ENCODE measurements at regions not wholly inside any gene's neighbourhood (a gene's known extent, or its start where the extent isn't known, plus 50 kb on each side); places are given as distances from the start of the nearest gene placed in this dataset.

GRCh38 chr1:14292520-14292919 is 306.0 kb upstream of the KAZN start:
- Histone ChIP-seq H3K9me3 (no peaks in the 10 kb centered on the region), H3K4me3 (no peak overlapping the region), H3K36me3 (ENCODE audit: low read depth) (no peaks in the 10 kb centered on the region), H3K4me1 (ENCODE audit: low read depth) (no peaks in the 10 kb centered on the region)
- DNase-seq (no peak), ATAC-seq (no peak)
- intact Hi-C loops (cut with DNase I, micrococcal nuclease), result no loop called here
- TF ChIP-seq CTCF (IDR thresholded peaks at IDR 0.05), result no peak

GRCh38 chr1:14294006-14294405 is 304.5 kb upstream of the KAZN start:
- no peak for TF ChIP-seq CTCF (IDR thresholded peaks at IDR 0.05)
- DNase-seq, result no peak
- ATAC-seq, result no peak
- H3K9me3 ChIP-seq, result no peaks in the 10 kb centered on the region
- no peaks in the 10 kb centered on the region for H3K4me1 ChIP-seq (ENCODE audit: low read depth)
- H3K4me3 ChIP-seq, result no peak overlapping the region
- intact Hi-C loops (cut with DNase I, micrococcal nuclease), result no loop called here
- H3K36me3 ChIP-seq (ENCODE audit: low read depth), result no peaks in the 10 kb centered on the region

- H3K36me3 ChIP-seq (ENCODE audit: low read depth), result no peaks in the 10 kb centered on the region
- no peak for ATAC-seq
- no peak for DNase-seq
- no peaks in the 10 kb centered on the region for H3K9me3 ChIP-seq
- no peak for TF ChIP-seq CTCF (IDR thresholded peaks at IDR 0.05)
- no peaks in the 10 kb centered on the region for H3K4me1 ChIP-seq (ENCODE audit: low read depth)
- intact Hi-C loops (cut with DNase I, micrococcal nuclease), result no loop called here
- no peak overlapping the region for H3K4me3 ChIP-seq
Measured at GRCh38 chr1:14294860-14295536, 303.5 kb upstream of the KAZN start.

- intact Hi-C loops (cut with DNase I, micrococcal nuclease), result no loop called here
- no peak overlapping the region for H3K4me3 ChIP-seq
- ATAC-seq, result no peak
- no peaks in the 10 kb centered on the region for H3K9me3 ChIP-seq
- H3K36me3 ChIP-seq (ENCODE audit: low read depth), result no peaks in the 10 kb centered on the region
- DNase-seq, result no peak
- TF ChIP-seq CTCF (IDR thresholded peaks at IDR 0.05), result no peak
- H3K4me1 ChIP-seq (ENCODE audit: low read depth), result no peaks in the 10 kb centered on the region
Measured at GRCh38 chr1:14296795-14297194, 301.7 kb upstream of the KAZN start.

GRCh38 chr1:14297356-14297755 is 301.1 kb upstream of the KAZN start:
- ATAC-seq (no peak), DNase-seq (no peak)
- Histone ChIP-seq H3K9me3 (no peaks in the 10 kb centered on the region), H3K4me1 (ENCODE audit: low read depth) (no peaks in the 10 kb centered on the region), H3K4me3 (no peak overlapping the region), H3K36me3 (ENCODE audit: low read depth) (no peaks in the 10 kb centered on the region)
- intact Hi-C loops (cut with DNase I, micrococcal nuclease), result no loop called here
- TF ChIP-seq CTCF (IDR thresholded peaks at IDR 0.05), result no peak

- TF ChIP-seq CTCF (IDR thresholded peaks at IDR 0.05), result no peak
- no peaks in the 10 kb centered on the region for H3K36me3 ChIP-seq (ENCODE audit: low read depth)
- no peaks in the 10 kb centered on the region for H3K9me3 ChIP-seq
- H3K4me3 ChIP-seq, result no peak overlapping the region
- ATAC-seq (no peak), DNase-seq (no peak)
- H3K4me1 ChIP-seq (ENCODE audit: low read depth), result no peaks in the 10 kb centered on the region
- intact Hi-C loops (cut with DNase I, micrococcal nuclease), result no loop called here
Measured at GRCh38 chr1:14298806-14299205, 299.7 kb upstream of the KAZN start.

All from mucosa of descending colon (tissue), 3 donors.